ENCODE measurements at regions not wholly inside any gene's neighbourhood (a gene's known extent, or its start where the extent isn't known, plus 50 kb on each side); places are given as distances from the start of the nearest gene placed in this dataset.

DNA sequence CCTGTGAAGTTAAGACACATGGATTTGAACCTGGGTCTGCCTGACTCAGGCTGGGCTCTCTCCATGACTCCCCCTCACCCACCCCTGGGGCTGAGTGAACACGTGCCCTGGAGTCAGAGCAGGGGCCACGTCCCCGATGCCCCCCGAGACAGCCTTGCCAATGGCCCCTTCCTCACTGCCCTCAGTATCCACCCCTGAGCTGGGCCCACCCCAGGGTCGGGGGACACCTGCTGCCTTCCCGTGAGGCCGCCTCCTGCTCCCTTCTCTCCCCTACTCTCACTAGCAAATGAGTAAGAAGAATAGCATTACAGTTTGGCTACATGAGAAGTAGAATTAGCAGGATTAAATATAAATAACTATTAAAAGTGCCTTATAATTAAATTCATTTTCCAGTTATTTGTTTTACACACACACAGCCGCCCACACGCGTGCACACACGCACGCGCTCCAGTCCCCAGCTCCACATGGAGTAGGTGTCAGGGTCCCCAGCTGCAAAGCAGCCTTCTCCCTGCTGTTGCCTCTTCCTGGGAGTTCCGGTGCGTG, 117.4 kb upstream of the LINGO1 start:
- TF ChIP-seq CTCF (IDR thresholded peaks at IDR 0.05; ENCODE audit: low read length) (no peak), EZH2 (optimal IDR thresholded peaks at IDR 0.05; ENCODE audit: low read depth, low read length) (no peak)

All from MM.1S (cell line).